ENCODE measurements at regions not wholly inside any gene's neighbourhood (a gene's known extent, or its start where the extent isn't known, plus 50 kb on each side); places are given as distances from the start of the nearest gene placed in this dataset.

GRCh38 chr6:95676011-95676628, 98.8 kb downstream of the MANEA start:
- TF ChIP-seq ASH2L (IDR thresholded peaks at IDR 0.05; ENCODE audit: borderline replicate concordance, low read depth): no peak
- TF ChIP-seq USF2 (IDR thresholded peaks at IDR 0.05; ENCODE audit: borderline replicate concordance, low read depth, low read length): no peak
- TF ChIP-seq POLR2A (IDR thresholded peaks at IDR 0.05; ENCODE audit: low read depth, low read length): no peak
- no peak for TF ChIP-seq CTCF (IDR thresholded peaks at IDR 0.05 in 2 of 3, conservative IDR thresholded peaks at IDR 0.05 in 1 of 3; ENCODE audit: control insufficient read depth in 2 of 3, extremely low read depth in 1 of 3, insufficient read depth in 1 of 3, low read depth in 3 of 3, low read length in 3 of 3)
- TF ChIP-seq USF1 (IDR thresholded peaks at IDR 0.05; ENCODE audit: borderline replicate concordance, extremely low read length, insufficient read depth, low read depth, low read length): no peak
- no peak for TF ChIP-seq POLR2AphosphoS5 (IDR thresholded peaks at IDR 0.05; ENCODE audit: low read length)
- no peak for TF ChIP-seq TCF7 (IDR thresholded peaks at IDR 0.05; ENCODE audit: borderline replicate concordance)
- TF ChIP-seq CREB1 (IDR thresholded peaks at IDR 0.05; ENCODE audit: low read depth): no peak
- no peak for TF ChIP-seq YY1 (IDR thresholded peaks at IDR 0.05; ENCODE audit: low read depth, low read length)
- TF ChIP-seq SIN3A (IDR thresholded peaks at IDR 0.05; ENCODE audit: low read depth, low read length): no peak
- no peak for TF ChIP-seq ZBTB33 (IDR thresholded peaks at IDR 0.05)
- TF ChIP-seq PBX3 (IDR thresholded peaks at IDR 0.05; ENCODE audit: insufficient replicate concordance, low read depth, low read length): no peak

Data from GM12878 (cell line).